A549 (cell line): ENCODE measurements at regions not wholly inside any gene's neighbourhood (a gene's known extent, or its start where the extent isn't known, plus 50 kb on each side); places are given as distances from the start of the nearest gene placed in this dataset.

Experiments
- ATAC-seq, 2 experiments: fragments of 200-7000 bp in 1 of 2; fragments of >200 bp in 1 of 2; cut with Nextera tagmentation in 1 of 2; cut with Tn5 transposase in 1 of 2; 3 replicates each; pipeline versions ENCODE4 v1.8.0 to v1.9.1; 2018 to 2020; ENCODE audit warnings: mild to moderate bottlenecking in 1 of 2, moderate library complexity in 1 of 2
- CTCF ChIA-PET: fragments of 300-600 bp; sonication (Branson Sonifier 250); formaldehyde crosslinking; extraction: SDS; loops from one replicate; lab custom pipeline; 2021; ENCODE audit warnings: antibody characterized with exemption, inconsistent platforms; lab: Yijun Ruan, JAX
- POLR2A ChIA-PET: fragments of 350-600 bp; formaldehyde crosslinking; extraction: SDS; loops from one replicate; lab custom pipeline; 2021; ENCODE audit warnings: antibody characterized with exemption, inconsistent platforms; lab: Yijun Ruan, JAX
- DNase-seq, 2 experiments: peaks; one replicate each; pipeline versions ENCODE4 v3.0.0 to v3.0.0-alpha.2; 2011 to 2016; ENCODE audit warnings: low read depth in 1 of 2, low spot score in 1 of 2
- FAIRE-seq: peaks from 2 replicates; lab custom pipeline; 2011; peaks lifted over from hg19 to GRCh38; lab: Jason Lieb, UNC
- H3K27ac ChIP-seq, 2 experiments: fragments of >200 bp; sonication (Bioruptor Twin); formaldehyde crosslinking; 3 replicates each; pipeline ENCODE4 v1.5.1; 2016 to 2017
- H3K4me1 ChIP-seq: fragments of >200 bp; sonication (Bioruptor Twin); formaldehyde crosslinking; 3 replicates; pipeline ENCODE4 v1.6.1; 2016
- H3K4me2 ChIP-seq: fragments of >200 bp; sonication (Bioruptor Twin); formaldehyde crosslinking; 3 replicates; pipeline ENCODE4 v1.6.1; 2016
- H3K4me3 ChIP-seq: fragments of >200 bp; sonication (Bioruptor Twin); formaldehyde crosslinking; 3 replicates; pipeline ENCODE4 v1.5.1; 2016
- H3K9me3 ChIP-seq: fragments of >200 bp; sonication (Bioruptor Twin); formaldehyde crosslinking; 3 replicates; pipeline ENCODE4 v1.6.1; 2016
- CBX2 ChIP-seq: fragments of 200-600 bp; sonication (generic); IDR thresholded peaks from 2 replicates; pipeline ENCODE4 v1.6.1; 2016; ENCODE audit warnings: low read depth, mild to moderate bottlenecking, borderline replicate concordance
- CHD2 ChIP-seq: fragments of 150-350 bp; IDR thresholded peaks from 2 replicates; pipeline ENCODE4 v1.6.1; 2014; ENCODE audit warnings: low read length; ENCODE audit not compliant: partially characterized antibody
- CHD4 ChIP-seq: fragments of 200-600 bp; sonication (generic); IDR thresholded peaks from 2 replicates; pipeline ENCODE4 v1.6.1; 2016; ENCODE audit warnings: antibody characterized with exemption, mild to moderate bottlenecking, borderline replicate concordance
- CTCF ChIP-seq: fragments of >200 bp; sonication (Bioruptor Twin); formaldehyde crosslinking; IDR thresholded peaks from 3 replicates; pipeline ENCODE4 v1.5.1; 2016
- EHMT2 ChIP-seq: fragments of 200-600 bp; sonication (generic); IDR thresholded peaks from 2 replicates; pipeline ENCODE4 v1.6.1; 2016; ENCODE audit warnings: antibody characterized with exemption, low read depth, mild to moderate bottlenecking, moderate library complexity
- ELK1 ChIP-seq: fragments of 150-350 bp; IDR thresholded peaks from 2 replicates; pipeline ENCODE4 v1.6.1; 2014; ENCODE audit warnings: low read depth, mild to moderate bottlenecking, low read length
- EP300 ChIP-seq, 2 experiments: fragments of >200 bp; sonication (Bioruptor Twin); formaldehyde crosslinking; IDR thresholded peaks; 2 replicates in 1 of 2; 3 replicates in 1 of 2; pipeline ENCODE4 v1.6.1; 2016 to 2017
- ESRRA ChIP-seq: fragments of 150-350 bp; IDR thresholded peaks from 2 replicates; pipeline ENCODE4 v1.6.1; 2014; ENCODE audit warnings: mild to moderate bottlenecking, low read length, borderline replicate concordance
- FOSB ChIP-seq: fragments of 250-450 bp; sonication (Bioruptor Pico); IDR thresholded peaks from 2 replicates; pipeline ENCODE4 v1.5.0; 2020; ENCODE audit warnings: mild to moderate bottlenecking, moderate library complexity
- GATA3 ChIP-seq: IDR thresholded peaks from 2 replicates; pipeline ENCODE4 v1.6.1; 2012; ENCODE audit warnings: borderline replicate concordance
- HDAC2 ChIP-seq: fragments of 200-600 bp; sonication (generic); IDR thresholded peaks from 2 replicates; pipeline ENCODE4 v1.6.1; 2016
- HEYL ChIP-seq: fragments of 250-450 bp; sonication (Bioruptor Pico); IDR thresholded peaks from 2 replicates; pipeline ENCODE4 v1.8.0; 2021; ENCODE audit warnings: mild to moderate bottlenecking, moderate library complexity
- HOXA7 ChIP-seq: fragments of 250-450 bp; sonication (Bioruptor Pico); IDR thresholded peaks from 2 replicates; pipeline ENCODE4 v1.5.0; 2020; ENCODE audit warnings: mild to moderate bottlenecking, moderate library complexity
- JUNB ChIP-seq: fragments of >200 bp; sonication (Bioruptor Twin); formaldehyde crosslinking; IDR thresholded peaks from 2 replicates; pipeline ENCODE4 v1.6.1; 2016
- KDM5A ChIP-seq: fragments of 200-600 bp; sonication (generic); IDR thresholded peaks from 2 replicates; pipeline ENCODE4 v1.6.1; 2016; ENCODE audit warnings: antibody characterized with exemption, mild to moderate bottlenecking
- MAFK ChIP-seq: fragments of 450-650 bp; IDR thresholded peaks from 2 replicates; pipeline ENCODE4 v1.6.1; 2014; ENCODE audit not compliant: partially characterized antibody
- MAX ChIP-seq: IDR thresholded peaks from 2 replicates; pipeline ENCODE4 v1.6.1; 2012
- MAZ ChIP-seq: fragments of 150-350 bp; IDR thresholded peaks from 2 replicates; pipeline ENCODE4 v1.6.1; 2014; ENCODE audit warnings: antibody characterized with exemption, low read depth, low read length, borderline replicate concordance
- MYC ChIP-seq: IDR thresholded peaks from 2 replicates; pipeline ENCODE4 v1.6.1; 2012; ENCODE audit warnings: mild to moderate bottlenecking, inconsistent platforms, low read length, improper control_type of control experiment, borderline replicate concordance
- NFE2L2 ChIP-seq: fragments of 150-350 bp; conservative IDR thresholded peaks from 2 replicates; pipeline ENCODE4 v1.6.1; 2014; ENCODE audit warnings: low read length
- NPAS2 ChIP-seq: fragments of 250-450 bp; sonication (Bioruptor Pico); IDR thresholded peaks from 2 replicates; pipeline ENCODE4 v1.8.0; 2022; ENCODE audit warnings: mild to moderate bottlenecking, moderate library complexity, borderline replicate concordance
- PBX3 ChIP-seq: IDR thresholded peaks from 2 replicates; pipeline ENCODE4 v1.6.1; 2012
- PHF8 ChIP-seq: fragments of 200-600 bp; sonication (generic); IDR thresholded peaks from 2 replicates; pipeline ENCODE4 v1.6.1; 2016; ENCODE audit warnings: low read depth, mild to moderate bottlenecking, antibody characterized with exemption, moderate library complexity, borderline replicate concordance
- RAD21 ChIP-seq, 2 experiments: fragments of >200 bp in 1 of 2; sonication (Bioruptor Twin) in 1 of 2; formaldehyde crosslinking in 1 of 2; IDR thresholded peaks in 1 of 2; conservative IDR thresholded peaks in 1 of 2; 2 replicates in 1 of 2; 3 replicates in 1 of 2; pipeline ENCODE4 v1.6.1; 2012 to 2018; ENCODE audit warnings: inconsistent platforms in 1 of 2
- RARB ChIP-seq: fragments of 250-450 bp; sonication (Bioruptor Pico); IDR thresholded peaks from 2 replicates; pipeline ENCODE4 v1.8.0; 2021; ENCODE audit warnings: mild to moderate bottlenecking, moderate library complexity
- RFX5 ChIP-seq: fragments of 450-650 bp; IDR thresholded peaks from 2 replicates; pipeline ENCODE4 v1.7.1; 2014; ENCODE audit warnings: antibody characterized with exemption, mild to moderate bottlenecking, moderate library complexity
- RNF2 ChIP-seq: fragments of 200-600 bp; sonication (generic); IDR thresholded peaks from 2 replicates; pipeline ENCODE4 v1.6.1; 2016; ENCODE audit warnings: low read depth, mild to moderate bottlenecking, antibody characterized with exemption, moderate library complexity, borderline replicate concordance
- SMC3 ChIP-seq: fragments of >200 bp; sonication (Bioruptor Twin); formaldehyde crosslinking; IDR thresholded peaks from 3 replicates; pipeline ENCODE4 v1.6.1; 2018; ENCODE audit warnings: inconsistent platforms
- TP53 ChIP-seq: fragments of 250-450 bp; sonication (Bioruptor Pico); IDR thresholded peaks from 2 replicates; pipeline ENCODE4 v1.5.0; 2021; ENCODE audit warnings: mild to moderate bottlenecking, moderate library complexity
- ZC3H11A ChIP-seq: fragments of 450-650 bp; IDR thresholded peaks from 2 replicates; pipeline ENCODE4 v1.6.1; 2014; ENCODE audit warnings: antibody characterized with exemption, mild to moderate bottlenecking
- ZSCAN20 ChIP-seq: fragments of 250-450 bp; sonication (Bioruptor Pico); IDR thresholded peaks from 2 replicates; pipeline ENCODE4 v1.8.0; 2022; ENCODE audit warnings: mild to moderate bottlenecking, moderate library complexity
- WGBS: methylation state at CpG from one replicate; pipeline ENCODE4 v1.1.6; 2017; ENCODE audit errors: missing lambda C conversion rate; 5-methylcytosine and 5-hydroxymethylcytosine counted together

- no peak for DNase-seq
- no peak overlapping the region for H3K4me3 ChIP-seq
- 78% methylated on average over 2 of the region's 2 CpGs for WGBS
- no peak overlapping the region for H3K27ac ChIP-seq
- H3K9me3 ChIP-seq: no peaks in the 10 kb centered on the region
- TF ChIP-seq KDM5A (no peak), ZC3H11A (no peak), MAZ (no peak), ZSCAN20 (CRISPR knock-in tag) (no peak), MAX (no peak), PHF8 (no peak), MYC (no peak), JUNB (no peak), HDAC2 (no peak), NPAS2 (CRISPR knock-in tag) (no peak), CHD2 (no peak), RNF2 (no peak), ELK1 (no peak), HEYL (CRISPR knock-in tag) (no peak), RAD21 (conservative IDR thresholded peaks at IDR 0.05 in 1 of 2, IDR thresholded peaks at IDR 0.05 in 1 of 2) (no peak), TP53 (no peak), CBX2 (no peak), PBX3 (no peak)
- TF ChIP-seq, all 56 proteins: peak for 0
- ATAC-seq (no peak), FAIRE-seq (no peak)
- POLR2A ChIA-PET: no interaction called here
- CTCF ChIA-PET: interaction anchor here (1.2 to 1.5 kb wide), 2 partner anchors 180 to 733 kb away, joined by 3 to 4 read pairs; no protein-coding TSS in a partner anchor
- no peak overlapping the region for H3K4me2 ChIP-seq
- peaks cover 4% of the 10 kb centered on the region; the same call in 1 of the 3 replicates for H3K4me1 ChIP-seq
Measured at GRCh38 chr6:133187657-133188453, 53.3 kb upstream of the EYA4 start.

- no peaks in the 10 kb centered on the region for H3K4me1 ChIP-seq
- no peak for DNase-seq
- no peak for ATAC-seq
- POLR2A ChIA-PET: no interaction called here
- H3K4me2 ChIP-seq: no peak overlapping the region
- H3K4me3 ChIP-seq: no peak overlapping the region
- no peak overlapping the region for H3K27ac ChIP-seq
- peaks cover 9% of the 10 kb centered on the region; the same call in 1 of the 3 replicates for H3K9me3 ChIP-seq
- FAIRE-seq: no peak
- CTCF ChIA-PET: interaction anchor here (1.3 kb wide), 1 partner anchor 13 kb away, joined by 3 read pairs; no protein-coding TSS in a partner anchor
- TF ChIP-seq ELK1 (no peak), NFE2L2 (no peak), MYC (no peak), SMC3 (no peak), RAD21 (conservative IDR thresholded peaks at IDR 0.05 in 1 of 2, IDR thresholded peaks at IDR 0.05 in 1 of 2) (no peak), RFX5 (no peak), ZC3H11A (no peak), GATA3 (no peak), JUNB (no peak), EHMT2 (no peak), RNF2 (no peak), ESRRA (no peak), CHD4 (no peak), HOXA7 (no peak), RARB (CRISPR knock-in tag) (no peak), CTCF (no peak), FOSB (CRISPR knock-in tag) (no peak), MAZ (no peak), MAFK (no peak), EP300 (IDR thresholded peaks at IDR 0.05) (no peak)
- WGBS: 72% methylated on average over 3 of the region's 3 CpGs
Measured at GRCh38 chr6:133190912-133191311, 50.2 kb upstream of the EYA4 start.
